PC-9 (cell line): ENCODE measurements at regions not wholly inside any gene's neighbourhood (a gene's known extent, or its start where the extent isn't known, plus 50 kb on each side); places are given as distances from the start of the nearest gene placed in this dataset.

Experiments
- CTCF ChIP-seq: fragments of 200-600 bp; sonication (generic); conservative IDR thresholded peaks from 2 replicates; pipeline ENCODE4 v1.6.1; 2017; ENCODE audit warnings: mixed run types, antibody characterized with exemption, mild to moderate bottlenecking, moderate library complexity
- EZH2 ChIP-seq: fragments of 200-600 bp; sonication (generic); IDR thresholded peaks from 2 replicates; pipeline ENCODE4 v1.8.0; 2017; ENCODE audit warnings: antibody characterized with exemption, low read depth

GRCh38 chr4:78684325-78685079, 91.6 kb upstream of the BMP2K start:
- TF ChIP-seq CTCF (no peak), EZH2 (no peak)
